GM12878 (cell line): ENCODE measurements at regions not wholly inside any gene's neighbourhood (a gene's known extent, or its start where the extent isn't known, plus 50 kb on each side); places are given as distances from the start of the nearest gene placed in this dataset.
A peak's percentile ranks its signal among the peaks of the same experiment; 100 is the strongest.

ENCODE experiments used
- ATAC-seq: fragments of 200-7000 bp; cut with Tn5 transposase; 3 replicates; pipeline ENCODE4 v1.9.1; 2020; ENCODE audit warnings: mild to moderate bottlenecking, moderate library complexity
- BruUV-seq: library from RNA; stranded (reverse); fragments of 400-500 nt; replicated peaks from 2 replicates; lab custom pipeline; 2021; lab: Mats Ljungman, UMichigan
- CTCF ChIA-PET: fragments of 300-600 bp; sonication (Branson Sonifier 250); formaldehyde crosslinking; extraction: SDS; loops from one replicate; lab custom pipeline; 2021; ENCODE audit warnings: inconsistent platforms; lab: Yijun Ruan, JAX
- POLR2A ChIA-PET: fragments of 350-600 bp; formaldehyde crosslinking; extraction: SDS; loops from one replicate; lab custom pipeline; 2021; ENCODE audit warnings: inconsistent platforms; lab: Charles Lee
- RAD21 ChIA-PET: fragments of 300-600 bp; sonication (Branson Sonifier 250); formaldehyde crosslinking; loops from one replicate; lab custom pipeline; 2023; ENCODE audit warnings: antibody characterized with exemption; ENCODE audit not compliant: unreplicated experiment; lab: Charles Lee
- SMC1A ChIA-PET: fragments of 300-600 bp; sonication (Branson Sonifier 250); formaldehyde crosslinking; loops from one replicate; lab custom pipeline; 2023; ENCODE audit not compliant: unreplicated experiment, uncharacterized antibody; lab: Charles Lee
- DNase-seq: peaks from one replicate; pipeline ENCODE4 v3.0.0-alpha.2; 2011; ENCODE audit warnings: low read depth, low spot score
- FAIRE-seq: peaks from 3 replicates; lab custom pipeline; 2011; peaks lifted over from hg19 to GRCh38; lab: Jason Lieb, UNC
- H2AFZ ChIP-seq: 2 replicates; pipeline ENCODE4 v1.6.0; 2011; ENCODE audit warnings: low read depth, low read length, control low read depth; ENCODE audit not compliant: control insufficient read depth
- H3K27ac ChIP-seq: 2 replicates; pipeline ENCODE4 v1.5.1; 2011; ENCODE audit warnings: control low read depth; ENCODE audit not compliant: control insufficient read depth, insufficient read depth
- H3K27me3 ChIP-seq, 2 experiments: replicated peaks in 1 of 2; 2 replicates each; pipeline versions ENCODE4 v1.6.0 to v1.6.1; 2011; ENCODE audit warnings: low read length in 1 of 2; ENCODE audit not compliant: control insufficient read depth in 2 of 2, insufficient read depth in 2 of 2
- H3K36me3 ChIP-seq, 2 experiments: 2 replicates each; pipeline ENCODE4 v1.5.1; 2011; ENCODE audit warnings: low read length in 1 of 2; ENCODE audit not compliant: control insufficient read depth in 2 of 2, insufficient read depth in 2 of 2
- H3K4me1 ChIP-seq: 2 replicates; pipeline ENCODE4 v1.6.1; 2011; ENCODE audit warnings: mild to moderate bottlenecking, low read length, moderate library complexity, mixed read lengths; ENCODE audit not compliant: control insufficient read depth, insufficient read depth
- H3K4me2 ChIP-seq: 2 replicates; pipeline ENCODE4 v1.6.0; 2011; ENCODE audit warnings: control low read depth; ENCODE audit not compliant: control insufficient read depth, insufficient read depth
- H3K4me3 ChIP-seq: fragments of 200-600 bp; sonication (generic); 2 replicates; pipeline ENCODE4 v1.5.1; 2016
- H3K79me2 ChIP-seq: 2 replicates; pipeline ENCODE4 v1.6.0; 2011; ENCODE audit warnings: low read length; ENCODE audit not compliant: control insufficient read depth, insufficient read depth
- H3K9ac ChIP-seq: 2 replicates; pipeline ENCODE4 v1.8.0; 2011; ENCODE audit warnings: low read length, control low read depth, mixed read lengths; ENCODE audit not compliant: control insufficient read depth, insufficient read depth
- H3K9me3 ChIP-seq: replicated peaks from 3 replicates; pipeline ENCODE4 v1.5.1; 2011; ENCODE audit warnings: mild to moderate bottlenecking, low read length; ENCODE audit not compliant: control insufficient read depth, insufficient read depth
- H4K20me1 ChIP-seq: 2 replicates; pipeline ENCODE4 v1.6.0; 2011; ENCODE audit not compliant: control insufficient read depth, insufficient read depth
- CBFB ChIP-seq: IDR thresholded peaks from 2 replicates; pipeline ENCODE4 v1.6.1; 2016; ENCODE audit warnings: antibody characterized with exemption, low read depth
- CREB1 ChIP-seq: IDR thresholded peaks from 2 replicates; pipeline ENCODE4 v1.6.1; 2012; ENCODE audit warnings: low read depth, mild to moderate bottlenecking, inconsistent platforms
- GABPA ChIP-seq: IDR thresholded peaks from 2 replicates; pipeline ENCODE4 v1.6.1; 2014; ENCODE audit warnings: antibody characterized with exemption, low read depth, mild to moderate bottlenecking, inconsistent platforms
- IRF3 ChIP-seq: fragments of 450-650 bp; IDR thresholded peaks from 2 replicates; pipeline ENCODE4 v1.6.1; 2014; ENCODE audit warnings: mild to moderate bottlenecking
- IRF5 ChIP-seq: fragments of 450-650 bp; IDR thresholded peaks from 2 replicates; pipeline ENCODE4 v1.6.1; 2017; ENCODE audit warnings: borderline replicate concordance
- LARP7 ChIP-seq: fragments of 450-650 bp; IDR thresholded peaks from 2 replicates; pipeline ENCODE4 v1.6.1; 2017; ENCODE audit warnings: mild to moderate bottlenecking
- NFIC ChIP-seq: IDR thresholded peaks from 2 replicates; pipeline ENCODE4 v1.6.1; 2012; ENCODE audit warnings: low read depth, mild to moderate bottlenecking, inconsistent platforms, low read length, moderate library complexity
- RBBP5 ChIP-seq: fragments of 200-600 bp; sonication (generic); conservative IDR thresholded peaks from 2 replicates; pipeline ENCODE4 v1.6.1; 2016
- TBL1XR1 ChIP-seq: IDR thresholded peaks from 2 replicates; pipeline ENCODE4 v1.6.1; 2012; ENCODE audit warnings: low read depth, low read length, improper control_type of control experiment
- ZBTB11 ChIP-seq: fragments of 450-650 bp; formaldehyde crosslinking; IDR thresholded peaks from 2 replicates; pipeline ENCODE4 v1.5.0; 2022; ENCODE audit warnings: mild to moderate bottlenecking, missing genetic modification characterization
- WGBS: methylation state at CpG from one replicate; pipeline ENCODE4 v1.1.6; 2016; ENCODE audit warnings: low lambda C conversion rate; ENCODE audit not compliant: insufficient replicate concordance, insufficient coverage; ENCODE audit errors: missing lambda C conversion rate; 5-methylcytosine and 5-hydroxymethylcytosine counted together
- in situ Hi-C: fragments of 300-500 bp; cut with MboI; formaldehyde crosslinking; loops from 9 replicates; pipeline ENCODE4 v1.14.3; 2018; ENCODE audit warnings: mixed read lengths
- intact Hi-C: fragments of 100-400 bp; cut with micrococcal nuclease; formaldehyde crosslinking; loops from one replicate; pipeline ENCODE4 v1.14.2; 2022; ENCODE audit not compliant: unreplicated experiment
- TF ChIP-seq, protein P1 (sequence below): IDR thresholded peaks from 2 replicates; pipeline ENCODE4 v1.6.1; 2012; ENCODE audit warnings: low read length, inconsistent platforms

DNA sequence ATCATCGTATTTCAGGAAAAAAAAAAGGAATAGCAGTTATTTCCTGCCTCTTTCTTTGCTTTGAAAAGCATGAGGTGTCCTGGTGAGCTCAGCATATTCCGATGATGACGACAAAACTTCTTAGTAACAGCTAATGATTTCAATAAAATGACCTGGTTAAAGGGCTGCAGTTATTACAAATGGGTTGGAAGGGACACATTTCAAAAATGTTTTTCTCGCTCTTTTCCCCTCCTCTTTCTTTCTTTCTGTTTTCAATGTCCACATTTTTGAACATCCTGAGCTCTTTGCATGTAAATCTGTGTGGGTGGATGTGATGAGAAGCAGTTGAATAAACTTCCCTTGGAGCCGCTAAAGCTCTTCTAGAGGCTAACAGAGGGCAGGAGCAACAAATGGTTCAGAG, 186.8 kb upstream of the SLC27A6 start:
- no peak for DNase-seq
- in situ Hi-C loops = no loop called here
- ChIA-PET CTCF (interaction anchor here (1.5 kb wide), 1 partner anchor 103 kb away, joined by 5 read pairs; no protein-coding TSS in a partner anchor), RAD21 (no interaction called here), POLR2A (no interaction called here), SMC1A (interaction anchor here (1.0 kb wide), 1 partner anchor 21 kb away, joined by 4 read pairs; no protein-coding TSS in a partner anchor)
- no peak for ATAC-seq
- H3K79me2 ChIP-seq = no peaks in the 10 kb centered on the region
- H3K9ac ChIP-seq = no peak overlapping the region
- WGBS = 62% methylated on average over 5 of the region's 5 CpGs
- BruUV-seq = no TSS peak
- TF ChIP-seq GABPA (no peak), CBFB (no peak), IRF3 (no peak), IRF5 (no peak), ZBTB11 (CRISPR knock-in tag) (no peak), TBL1XR1 (no peak), NFIC (no peak), RBBP5 (no peak), LARP7 (no peak), CREB1 (no peak)
- TF ChIP-seq, protein P1, sequence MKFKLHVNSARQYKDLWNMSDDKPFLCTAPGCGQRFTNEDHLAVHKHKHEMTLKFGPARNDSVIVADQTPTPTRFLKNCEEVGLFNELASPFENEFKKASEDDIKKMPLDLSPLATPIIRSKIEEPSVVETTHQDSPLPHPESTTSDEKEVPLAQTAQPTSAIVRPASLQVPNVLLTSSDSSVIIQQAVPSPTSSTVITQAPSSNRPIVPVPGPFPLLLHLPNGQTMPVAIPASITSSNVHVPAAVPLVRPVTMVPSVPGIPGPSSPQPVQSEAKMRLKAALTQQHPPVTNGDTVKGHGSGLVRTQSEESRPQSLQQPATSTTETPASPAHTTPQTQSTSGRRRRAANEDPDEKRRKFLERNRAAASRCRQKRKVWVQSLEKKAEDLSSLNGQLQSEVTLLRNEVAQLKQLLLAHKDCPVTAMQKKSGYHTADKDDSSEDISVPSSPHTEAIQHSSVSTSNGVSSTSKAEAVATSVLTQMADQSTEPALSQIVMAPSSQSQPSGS = no peak
- H4K20me1 ChIP-seq = no peaks in the 10 kb centered on the region
- no peak overlapping the region for H3K4me3 ChIP-seq
- no peaks in the 10 kb centered on the region for H3K9me3 ChIP-seq
- peaks cover 6% of the 10 kb centered on the region for H3K4me1 ChIP-seq
- H3K36me3 ChIP-seq = no peaks in the 10 kb centered on the region
- intact Hi-C loops = no loop called here
- peak overlapping the region; percentile 50 for H2AFZ ChIP-seq
- H3K4me2 ChIP-seq = no peak overlapping the region
- no peaks in the 10 kb centered on the region for H3K27me3 ChIP-seq
- FAIRE-seq = no peak
- no peak overlapping the region for H3K27ac ChIP-seq
